ENCODE measurements at regions not wholly inside any gene's neighbourhood (a gene's known extent, or its start where the extent isn't known, plus 50 kb on each side); places are given as distances from the start of the nearest gene placed in this dataset.

GRCh38 chr3:160134454-160134853, 90.8 kb upstream of the C3orf80 start:
- Histone ChIP-seq H3K4me1 (ENCODE audit: insufficient read depth, low read length) (no peaks in the 10 kb centered on the region), H2AFZ (ENCODE audit: low read depth, low read length) (no peak overlapping the region)

GRCh38 chr3:160134964-160135363, 90.3 kb upstream of the C3orf80 start:
- Histone ChIP-seq H3K9ac (ENCODE audit: low read depth, low read length) (no peak overlapping the region), H3K9me3 (ENCODE audit: insufficient read depth, low read length, severe bottlenecking) (no peaks in the 10 kb centered on the region), H3K4me2 (ENCODE audit: insufficient read depth, low read length) (no peak overlapping the region), H3K79me2 (ENCODE audit: insufficient read depth, low read length) (no peaks in the 10 kb centered on the region), H3K27me3 (ENCODE audit: insufficient read depth, low read length, poor library complexity) (peaks cover 4% of the 10 kb centered on the region), H3K4me1 (ENCODE audit: insufficient read depth, low read length) (no peaks in the 10 kb centered on the region), H3K36me3 (ENCODE audit: insufficient read depth, low read length) (no peaks in the 10 kb centered on the region), H3K27ac (ENCODE audit: low read length) (no peak overlapping the region), H4K20me1 (ENCODE audit: insufficient read depth, low read length) (no peaks in the 10 kb centered on the region), H3K4me3 (ENCODE audit: low read depth in 1 of 2, low read length in 2 of 2) (no peak overlapping the region), H2AFZ (ENCODE audit: low read depth, low read length) (no peak overlapping the region)
- ATAC-seq (ENCODE audit: insufficient read depth, low read depth) (no peak), DNase-seq (no peak)
- TF ChIP-seq, protein P1, sequence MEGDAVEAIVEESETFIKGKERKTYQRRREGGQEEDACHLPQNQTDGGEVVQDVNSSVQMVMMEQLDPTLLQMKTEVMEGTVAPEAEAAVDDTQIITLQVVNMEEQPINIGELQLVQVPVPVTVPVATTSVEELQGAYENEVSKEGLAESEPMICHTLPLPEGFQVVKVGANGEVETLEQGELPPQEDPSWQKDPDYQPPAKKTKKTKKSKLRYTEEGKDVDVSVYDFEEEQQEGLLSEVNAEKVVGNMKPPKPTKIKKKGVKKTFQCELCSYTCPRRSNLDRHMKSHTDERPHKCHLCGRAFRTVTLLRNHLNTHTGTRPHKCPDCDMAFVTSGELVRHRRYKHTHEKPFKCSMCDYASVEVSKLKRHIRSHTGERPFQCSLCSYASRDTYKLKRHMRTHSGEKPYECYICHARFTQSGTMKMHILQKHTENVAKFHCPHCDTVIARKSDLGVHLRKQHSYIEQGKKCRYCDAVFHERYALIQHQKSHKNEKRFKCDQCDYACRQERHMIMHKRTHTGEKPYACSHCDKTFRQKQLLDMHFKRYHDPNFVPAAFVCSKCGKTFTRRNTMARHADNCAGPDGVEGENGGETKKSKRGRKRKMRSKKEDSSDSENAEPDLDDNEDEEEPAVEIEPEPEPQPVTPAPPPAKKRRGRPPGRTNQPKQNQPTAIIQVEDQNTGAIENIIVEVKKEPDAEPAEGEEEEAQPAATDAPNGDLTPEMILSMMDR (IDR thresholded peaks at IDR 0.05; ENCODE audit: borderline replicate concordance, extremely low read depth, low read length, poor library complexity, severe bottlenecking), result no peak
- no peak for TF ChIP-seq EZH2 (IDR thresholded peaks at IDR 0.05; ENCODE audit: borderline replicate concordance, low read depth, low read length, severe bottlenecking)

More at GRCh38 chr3:160134454-160134853, 90.8 kb upstream of the C3orf80 start:
- no peak overlapping the region for H3K4me3 ChIP-seq (ENCODE audit: low read depth in 1 of 2, low read length in 2 of 2)
- no peak overlapping the region for H3K4me2 ChIP-seq (ENCODE audit: insufficient read depth, low read length)
- H4K20me1 ChIP-seq (ENCODE audit: insufficient read depth, low read length), result no peaks in the 10 kb centered on the region
- H3K27me3 ChIP-seq (ENCODE audit: insufficient read depth, low read length, poor library complexity), result peaks cover 9% of the 10 kb centered on the region
- H3K79me2 ChIP-seq (ENCODE audit: insufficient read depth, low read length), result no peaks in the 10 kb centered on the region
- H3K9me3 ChIP-seq (ENCODE audit: insufficient read depth, low read length, severe bottlenecking), result no peaks in the 10 kb centered on the region
- H3K27ac ChIP-seq (ENCODE audit: low read length), result no peak overlapping the region
- no peaks in the 10 kb centered on the region for H3K36me3 ChIP-seq (ENCODE audit: insufficient read depth, low read length)
- no peak for TF ChIP-seq EZH2 (IDR thresholded peaks at IDR 0.05; ENCODE audit: borderline replicate concordance, low read depth, low read length, severe bottlenecking)
- TF ChIP-seq, protein P1 (IDR thresholded peaks at IDR 0.05; ENCODE audit: borderline replicate concordance, extremely low read depth, low read length, poor library complexity, severe bottlenecking), result no peak
- DNase-seq (no peak), ATAC-seq (ENCODE audit: insufficient read depth, low read depth) (no peak)
- H3K9ac ChIP-seq (ENCODE audit: low read depth, low read length), result no peak overlapping the region

DNA sequence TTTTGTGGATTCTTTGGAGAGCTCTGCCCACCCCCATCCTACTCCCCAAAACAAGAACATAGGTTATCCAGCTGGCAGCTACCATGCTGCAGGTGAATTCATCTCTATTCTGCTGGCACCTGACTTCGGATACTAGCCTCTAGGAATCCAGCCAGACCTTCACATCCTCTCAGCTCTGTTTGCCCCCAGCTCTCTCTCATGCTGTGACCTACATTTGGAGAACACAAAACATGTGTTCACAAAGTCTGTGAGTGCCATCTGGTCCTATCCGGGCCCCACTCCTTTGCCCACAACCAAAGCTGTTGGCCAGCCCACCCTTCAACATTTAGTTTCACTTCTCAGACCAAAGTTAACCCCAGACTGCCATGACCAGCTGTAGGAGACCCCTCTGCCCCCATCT, 89.4 kb upstream of the C3orf80 start:
- DNase-seq (no peak), ATAC-seq (ENCODE audit: insufficient read depth, low read depth) (peak; percentile 19; the same call in 1 of the 3 replicates)
- Histone ChIP-seq H3K9me3 (ENCODE audit: insufficient read depth, low read length, severe bottlenecking) (no peaks in the 10 kb centered on the region), H3K4me3 (ENCODE audit: low read depth in 1 of 2, low read length in 2 of 2) (no peak overlapping the region), H3K9ac (ENCODE audit: low read depth, low read length) (no peak overlapping the region), H3K27me3 (ENCODE audit: insufficient read depth, low read length, poor library complexity) (no peaks in the 10 kb centered on the region), H3K27ac (ENCODE audit: low read length) (no peak overlapping the region), H2AFZ (ENCODE audit: low read depth, low read length) (no peak overlapping the region), H3K79me2 (ENCODE audit: insufficient read depth, low read length) (no peaks in the 10 kb centered on the region), H4K20me1 (ENCODE audit: insufficient read depth, low read length) (no peaks in the 10 kb centered on the region), H3K36me3 (ENCODE audit: insufficient read depth, low read length) (no peaks in the 10 kb centered on the region), H3K4me2 (ENCODE audit: insufficient read depth, low read length) (no peak overlapping the region), H3K4me1 (ENCODE audit: insufficient read depth, low read length) (no peaks in the 10 kb centered on the region)
- TF ChIP-seq, protein P1 (IDR thresholded peaks at IDR 0.05; ENCODE audit: borderline replicate concordance, extremely low read depth, low read length, poor library complexity, severe bottlenecking), result no peak
- TF ChIP-seq EZH2 (IDR thresholded peaks at IDR 0.05; ENCODE audit: borderline replicate concordance, low read depth, low read length, severe bottlenecking), result no peak

DNA sequence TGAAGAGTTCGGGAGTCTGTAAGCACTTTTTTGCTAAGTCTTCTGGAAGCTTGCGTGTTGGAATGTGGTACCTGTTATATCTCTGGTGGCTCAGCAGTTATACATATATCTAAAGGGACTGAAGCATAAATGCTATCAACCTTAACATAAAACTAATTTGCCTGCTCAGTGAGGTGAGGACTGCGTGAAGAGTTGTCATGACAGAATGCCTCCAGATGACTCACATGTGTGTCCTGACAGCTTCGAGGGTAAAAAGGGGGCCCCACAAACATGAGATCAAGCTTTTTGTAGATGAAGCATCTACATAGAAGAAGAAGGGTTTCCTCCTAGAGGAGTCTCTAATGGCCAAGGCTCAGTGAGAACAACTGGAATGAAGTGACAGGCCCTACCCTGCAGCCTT, 88.8 kb upstream of the C3orf80 start:
- Histone ChIP-seq H3K9ac (ENCODE audit: low read depth, low read length) (no peak overlapping the region), H3K9me3 (ENCODE audit: insufficient read depth, low read length, severe bottlenecking) (no peaks in the 10 kb centered on the region), H3K4me2 (ENCODE audit: insufficient read depth, low read length) (no peak overlapping the region), H4K20me1 (ENCODE audit: insufficient read depth, low read length) (no peaks in the 10 kb centered on the region), H3K4me1 (ENCODE audit: insufficient read depth, low read length) (no peaks in the 10 kb centered on the region), H3K27ac (ENCODE audit: low read length) (no peak overlapping the region), H3K27me3 (ENCODE audit: insufficient read depth, low read length, poor library complexity) (no peaks in the 10 kb centered on the region), H3K36me3 (ENCODE audit: insufficient read depth, low read length) (no peaks in the 10 kb centered on the region), H3K79me2 (ENCODE audit: insufficient read depth, low read length) (no peaks in the 10 kb centered on the region), H2AFZ (ENCODE audit: low read depth, low read length) (no peak overlapping the region), H3K4me3 (ENCODE audit: low read depth in 1 of 2, low read length in 2 of 2) (no peak overlapping the region)
- TF ChIP-seq, protein P1 (IDR thresholded peaks at IDR 0.05; ENCODE audit: borderline replicate concordance, extremely low read depth, low read length, poor library complexity, severe bottlenecking), result no peak
- ATAC-seq (ENCODE audit: insufficient read depth, low read depth) (no peak), DNase-seq (no peak)
